GM18868 (cell line): ENCODE measurements at regions not wholly inside any gene's neighbourhood (a gene's known extent, or its start where the extent isn't known, plus 50 kb on each side); places are given as distances from the start of the nearest gene placed in this dataset.

Experiments used
- ATAC-seq: cut with Tn5 transposase; IDR thresholded peaks from one replicate; pipeline ENCODE4 v1.9.1; 2021; ENCODE audit warnings: mild to moderate bottlenecking, moderate library complexity; ENCODE audit not compliant: unreplicated experiment

DNA sequence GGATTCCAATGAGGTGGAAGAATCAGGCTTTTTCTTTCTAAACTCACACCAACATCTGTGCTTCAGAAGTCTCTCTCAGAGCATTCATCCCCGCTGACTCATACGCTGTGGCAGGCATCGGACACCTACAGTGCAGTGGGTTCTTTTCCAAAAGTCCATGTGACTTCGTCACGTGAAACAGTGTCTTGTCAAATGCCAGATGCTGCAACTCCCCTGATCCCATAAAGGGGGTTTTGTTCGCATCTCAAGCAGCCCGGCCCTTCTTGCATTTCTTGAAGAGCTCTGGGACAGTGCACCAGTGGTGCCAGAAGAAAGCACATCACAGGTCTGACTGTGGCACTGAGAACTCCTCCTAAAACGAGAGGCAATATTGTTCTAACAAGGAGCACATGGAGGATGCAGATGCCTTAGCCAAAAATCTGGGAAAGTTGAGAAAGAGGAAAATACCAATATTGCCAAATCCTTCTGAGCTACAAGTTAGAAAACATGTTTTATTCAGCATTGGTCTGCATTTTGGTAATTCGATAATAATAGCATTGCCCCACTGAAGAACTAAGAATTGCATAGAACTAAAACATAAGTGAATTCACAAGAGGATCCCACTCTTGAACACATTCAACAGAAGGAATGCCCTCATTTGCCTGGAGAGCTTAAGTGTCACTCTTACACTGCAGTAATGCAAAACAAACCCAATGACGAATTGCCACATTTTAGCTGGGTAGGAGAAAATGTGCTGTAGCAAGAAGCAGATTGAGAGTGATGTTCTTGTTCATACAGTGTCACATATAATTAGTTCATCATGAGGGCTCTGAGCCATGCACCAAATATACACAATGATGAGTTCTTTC lies 204.4 kb downstream of the CXCL12 start:
- ATAC-seq = no peak

GRCh38 chr10:44178856-44179255 lies 206.0 kb downstream of the CXCL12 start:
- ATAC-seq = no peak

GRCh38 chr10:44178281-44178680 lies 206.6 kb downstream of the CXCL12 start:
- no peak for ATAC-seq

GRCh38 chr10:44177610-44178009 lies 207.3 kb downstream of the CXCL12 start:
- no peak for ATAC-seq

DNA sequence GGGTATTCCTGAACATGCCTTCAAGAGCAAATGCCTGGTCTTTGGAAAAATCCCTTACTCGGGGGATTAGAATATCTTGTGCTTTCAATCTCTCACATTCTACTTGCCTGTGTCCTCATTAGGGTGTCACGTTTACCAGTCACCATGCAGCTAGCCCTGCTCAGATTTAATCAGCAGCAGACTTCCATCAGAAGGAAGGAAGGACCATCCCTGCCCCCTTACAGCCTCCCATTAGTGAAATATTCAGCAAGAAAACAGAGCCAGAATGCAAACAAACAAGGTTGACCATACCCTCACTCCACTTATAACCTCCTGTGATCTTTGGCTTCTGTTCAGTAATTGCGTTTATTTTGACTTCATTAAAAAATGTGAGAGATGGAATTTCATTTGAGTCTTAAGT lies 208.6 kb downstream of the CXCL12 start:
- no peak for ATAC-seq

DNA sequence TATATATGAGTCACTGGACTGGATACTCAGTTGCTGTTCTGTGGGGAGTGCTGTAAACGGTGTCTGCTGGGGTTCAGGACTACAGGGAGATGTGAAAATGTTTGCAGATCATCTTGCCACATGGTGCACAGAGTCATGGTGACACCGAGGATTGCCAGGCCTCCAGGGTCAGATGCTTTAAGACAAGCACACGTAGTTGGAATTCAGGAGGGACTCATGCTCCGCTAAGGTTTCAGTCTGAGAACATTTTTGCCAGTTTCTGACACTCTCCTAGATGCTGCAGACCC lies 211.3 kb downstream of the CXCL12 start:
- ATAC-seq = no peak

DNA sequence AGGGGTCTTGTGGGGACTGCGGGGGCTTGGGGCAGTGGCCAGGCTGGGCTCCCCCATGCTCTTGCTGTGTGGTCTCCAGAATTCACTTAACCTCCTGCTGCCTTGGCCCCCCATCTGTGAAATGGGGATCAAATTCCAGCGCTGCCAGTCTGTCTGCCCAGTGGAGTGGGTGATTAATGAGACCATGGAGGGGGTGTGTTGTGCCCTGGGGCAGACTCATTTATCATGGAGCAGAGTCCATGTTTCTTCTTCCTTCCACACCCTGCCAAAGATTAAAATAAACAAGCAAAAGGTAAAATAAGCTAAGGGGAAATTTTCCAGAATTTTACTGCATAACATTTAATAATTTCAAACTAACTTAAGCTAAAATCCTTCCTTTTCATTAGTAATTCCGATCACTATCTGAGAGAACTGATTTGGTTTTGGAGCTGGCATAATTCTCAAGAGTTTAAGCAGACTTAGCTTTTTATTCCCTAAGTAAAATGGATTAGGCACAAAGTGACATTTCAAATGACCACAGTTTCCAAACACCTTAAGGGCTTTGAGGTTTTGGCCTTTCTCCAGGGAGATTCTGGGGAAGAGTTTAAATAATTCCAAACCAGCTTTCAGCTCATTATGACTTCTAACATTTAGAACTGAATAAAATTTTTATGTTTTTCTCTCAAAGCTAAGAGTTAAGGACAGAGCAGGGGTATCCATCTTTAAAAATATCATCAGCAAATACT lies 211.9 kb downstream of the CXCL12 start:
- ATAC-seq = no peak

DNA sequence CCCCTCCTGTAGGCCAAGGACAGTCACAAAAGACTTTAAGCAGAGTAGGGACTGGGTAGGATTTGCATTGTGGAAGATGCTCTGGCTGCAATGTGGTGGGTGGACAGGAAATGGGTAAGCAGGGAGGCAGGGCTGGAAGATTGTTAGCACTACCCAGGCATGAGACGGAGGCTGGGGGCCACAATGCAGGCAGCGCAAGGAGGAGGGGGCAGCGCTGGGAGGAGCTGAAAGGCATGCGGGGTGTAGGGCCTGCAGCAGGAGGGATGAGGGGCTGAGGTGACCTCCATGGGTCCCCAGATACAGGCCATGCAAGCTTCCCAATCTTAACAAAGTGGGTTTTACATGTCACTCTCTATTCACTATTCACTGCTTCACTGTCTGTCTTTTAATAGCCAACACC lies 213.1 kb downstream of the CXCL12 start:
- ATAC-seq = no peak

- no peak for ATAC-seq
Measured at GRCh38 chr10:44168478-44168877, 216.4 kb downstream of the CXCL12 start.

GRCh38 chr10:44167752-44168151 lies 217.1 kb downstream of the CXCL12 start:
- no peak for ATAC-seq

DNA sequence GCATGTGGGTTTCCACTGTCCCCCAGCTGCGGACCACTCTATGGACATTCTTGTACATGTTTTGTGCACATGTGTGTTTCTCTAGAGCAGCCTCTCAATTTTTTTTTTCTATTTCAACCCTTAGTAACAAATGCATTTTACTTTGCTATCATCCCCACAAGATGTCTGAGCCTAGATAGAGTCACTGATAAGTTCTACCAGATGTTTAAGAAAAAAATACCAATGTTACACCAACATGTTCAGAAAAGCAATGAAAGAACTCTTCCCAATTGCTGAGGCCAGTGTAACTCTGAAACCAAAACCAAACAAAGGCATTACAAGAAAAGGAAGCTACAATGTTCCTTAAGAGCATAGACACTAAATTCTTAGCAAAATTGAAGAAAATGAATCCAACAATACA lies 218.5 kb downstream of the CXCL12 start:
- ATAC-seq = no peak

DNA sequence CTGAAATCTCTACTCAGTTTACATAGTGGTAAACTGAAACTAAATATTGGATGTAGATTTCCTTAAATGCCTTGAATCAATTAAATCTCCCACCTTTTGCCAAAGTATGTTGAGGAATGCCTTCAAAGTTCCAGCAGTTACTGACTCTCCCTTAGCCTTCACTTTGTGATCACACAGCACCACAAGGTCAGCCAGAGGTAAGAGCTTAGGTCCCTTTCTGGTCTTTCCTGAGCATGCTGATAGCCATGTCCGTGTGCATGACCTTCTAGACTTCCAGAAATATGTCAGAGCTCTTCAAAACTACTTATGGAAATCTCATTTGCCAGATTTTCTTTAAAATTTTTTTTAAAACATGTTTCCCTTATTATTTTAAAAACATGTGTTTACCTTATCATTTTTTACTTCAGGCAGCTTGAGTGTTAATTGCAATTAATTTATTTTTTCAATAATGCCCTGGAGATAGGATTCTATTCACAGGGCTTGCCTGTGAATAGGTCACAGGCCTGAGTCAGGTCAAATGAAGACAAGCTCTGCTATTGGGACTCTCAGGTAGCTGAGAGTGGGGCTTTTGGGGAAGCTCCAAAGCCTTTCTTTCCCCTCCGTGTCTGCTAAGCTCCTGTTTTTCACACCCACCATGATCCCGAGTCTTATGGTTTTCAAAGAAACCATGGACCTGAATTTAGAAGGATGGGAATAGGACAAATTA lies 220.5 kb downstream of the CXCL12 start:
- ATAC-seq = no peak

DNA sequence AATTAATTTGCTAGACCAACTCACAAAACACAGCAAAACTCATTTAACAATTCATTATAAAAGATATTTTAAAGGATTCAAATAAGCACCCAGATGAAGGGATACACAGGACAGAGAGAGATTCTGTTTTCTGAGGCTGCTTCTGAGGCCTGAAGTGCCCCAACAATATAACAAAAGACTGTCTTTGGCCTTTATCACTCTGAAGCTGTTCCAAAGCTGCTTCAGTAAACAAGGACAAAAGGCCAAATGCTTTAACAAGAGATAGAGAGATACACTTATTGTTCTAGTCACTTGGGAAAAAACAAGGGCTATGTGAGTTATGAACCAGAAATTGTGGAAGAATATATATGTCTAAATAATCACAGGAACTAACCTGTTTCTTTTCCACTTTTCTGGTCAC lies 223.7 kb downstream of the CXCL12 start:
- no peak for ATAC-seq

GRCh38 chr10:44157574-44157973 lies 227.3 kb downstream of the CXCL12 start:
- no peak for ATAC-seq

DNA sequence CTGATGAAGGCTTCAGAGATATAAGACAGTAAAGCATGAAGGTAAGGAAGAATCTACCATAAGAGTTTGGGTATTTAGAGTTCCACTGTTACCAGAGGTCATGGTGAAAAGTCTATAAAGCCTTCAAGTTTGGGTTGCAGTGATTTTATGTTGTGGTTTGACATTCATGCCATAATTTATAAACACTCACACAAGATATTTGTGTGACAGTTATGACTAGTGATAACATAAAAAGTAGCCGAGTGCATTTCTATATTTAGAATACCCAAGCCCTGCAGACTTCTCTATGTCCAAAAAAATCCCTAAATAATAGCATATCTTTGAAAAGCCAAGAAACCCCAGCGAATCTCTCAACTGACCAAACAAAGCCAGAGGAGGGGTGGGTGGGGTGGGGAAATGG lies 229.9 kb downstream of the CXCL12 start:
- no peak for ATAC-seq

DNA sequence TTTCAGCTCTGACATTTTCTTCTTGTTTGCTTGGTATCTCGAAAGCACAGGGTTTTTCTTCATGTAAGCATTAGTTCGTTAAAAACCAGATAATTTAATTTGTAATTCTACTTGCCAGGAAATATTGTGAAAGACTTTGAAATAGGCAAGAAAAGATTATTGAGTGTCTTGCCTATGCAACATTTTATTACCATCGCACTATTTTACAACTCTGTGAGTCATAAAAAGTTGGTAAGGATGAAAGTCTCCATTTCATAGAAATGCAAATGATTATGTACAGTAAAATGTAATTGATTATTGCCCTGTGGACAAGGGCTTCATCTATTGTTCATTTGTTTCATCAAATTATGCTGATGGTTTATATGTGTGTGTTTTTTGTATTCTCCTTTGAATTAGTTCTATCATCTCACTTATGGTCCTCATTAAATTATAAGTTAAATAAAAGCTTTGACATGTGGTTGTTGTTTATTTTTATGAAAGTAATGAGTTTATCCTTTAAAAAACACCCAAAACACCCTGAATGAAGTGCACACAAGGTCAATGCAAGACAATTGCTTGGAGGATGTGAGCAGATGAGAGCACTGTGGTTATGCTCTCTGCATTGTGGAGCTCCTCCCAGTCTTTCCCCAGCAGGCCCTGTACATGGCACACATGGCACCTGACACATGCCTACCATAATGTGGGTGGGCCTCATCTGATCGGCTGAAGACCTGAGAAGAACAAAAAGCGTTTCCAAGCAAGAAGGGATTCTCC lies 230.8 kb downstream of the CXCL12 start:
- no peak for ATAC-seq

DNA sequence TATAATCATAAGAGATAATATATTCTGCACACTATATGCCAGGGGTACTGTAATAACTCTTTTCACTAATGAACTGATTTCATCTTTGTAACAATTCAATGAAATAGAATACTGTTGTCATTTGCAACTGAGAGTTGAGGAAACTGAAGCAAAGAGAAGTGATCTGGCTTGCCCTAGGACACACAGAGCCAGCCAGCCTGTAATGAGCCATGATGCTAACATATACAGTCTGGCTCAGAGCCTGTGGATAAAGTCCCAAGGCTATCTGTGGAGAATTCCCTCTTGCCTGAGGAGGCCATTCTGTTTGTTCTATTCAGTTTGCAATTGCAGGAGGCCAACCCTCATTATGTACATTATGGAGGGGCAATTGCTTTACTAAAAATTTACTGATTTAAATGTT lies 241.3 kb downstream of the CXCL12 start:
- no peak for ATAC-seq

- ATAC-seq = no peak
Measured at GRCh38 chr10:44132361-44133289, 252.3 kb downstream of the CXCL12 start.

DNA sequence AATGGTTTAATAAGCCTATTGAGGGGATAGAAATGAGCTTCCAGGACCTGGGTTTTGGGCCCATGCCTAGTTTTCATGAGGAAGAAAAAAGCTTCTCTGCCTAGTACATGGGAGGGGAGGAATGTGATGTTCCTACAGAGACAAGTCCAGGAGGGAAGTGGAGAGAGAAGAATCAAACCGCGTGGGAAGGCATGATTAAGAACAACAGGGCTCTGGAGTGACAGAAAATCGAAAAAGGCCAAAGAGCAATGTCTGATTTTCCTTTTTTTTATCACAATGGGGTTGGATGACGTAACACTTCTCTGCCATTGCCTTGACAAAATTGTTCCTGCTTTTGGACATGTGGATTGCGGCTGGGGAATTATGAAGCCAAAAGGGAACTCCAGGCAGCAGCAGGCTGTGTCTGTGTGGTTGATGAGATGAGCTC lies 258.6 kb downstream of the CXCL12 start:
- ATAC-seq = no peak

- ATAC-seq = peak; percentile 85
Measured at GRCh38 chr10:44125879-44126278, 259.0 kb downstream of the CXCL12 start.
